ENCODE measurements at regions not wholly inside any gene's neighbourhood (a gene's known extent, or its start where the extent isn't known, plus 50 kb on each side); places are given as distances from the start of the nearest gene placed in this dataset.

- H3K4me3 ChIP-seq (ENCODE audit: low read length), result no peak overlapping the region
- H3K27me3 ChIP-seq (ENCODE audit: control insufficient read depth, insufficient read depth, low read length), result no peaks in the 10 kb centered on the region
- peaks cover 15% of the 10 kb centered on the region for H3K4me1 ChIP-seq (ENCODE audit: control insufficient read depth, low read depth, low read length)
- H3K36me3 ChIP-seq (ENCODE audit: control insufficient read depth, low read depth, low read length), result no peaks in the 10 kb centered on the region
- no peak overlapping the region for H3K27ac ChIP-seq (ENCODE audit: low read length)
- H3K9me3 ChIP-seq (ENCODE audit: control insufficient read depth, low read depth, low read length), result no peaks in the 10 kb centered on the region
- no peak overlapping the region for H3K9ac ChIP-seq (ENCODE audit: low read length)
Measured at GRCh38 chr1:163440090-163440489, 118.3 kb downstream of the NUF2 start.

GRCh38 chr1:163442231-163442879 is 120.6 kb downstream of the NUF2 start:
- Histone ChIP-seq H3K36me3 (ENCODE audit: control insufficient read depth, low read depth, low read length) (no peaks in the 10 kb centered on the region), H3K4me3 (ENCODE audit: low read length) (no peak overlapping the region), H3K4me1 (ENCODE audit: control insufficient read depth, low read depth, low read length) (peaks cover 15% of the 10 kb centered on the region), H3K27ac (ENCODE audit: low read length) (no peak overlapping the region), H3K9ac (ENCODE audit: low read length) (no peak overlapping the region), H3K9me3 (ENCODE audit: control insufficient read depth, low read depth, low read length) (no peaks in the 10 kb centered on the region), H3K27me3 (ENCODE audit: control insufficient read depth, insufficient read depth, low read length) (no peaks in the 10 kb centered on the region)

- Histone ChIP-seq H3K9me3 (ENCODE audit: control insufficient read depth, low read depth, low read length) (no peaks in the 10 kb centered on the region), H3K4me1 (ENCODE audit: control insufficient read depth, low read depth, low read length) (peaks cover 17% of the 10 kb centered on the region), H3K36me3 (ENCODE audit: control insufficient read depth, low read depth, low read length) (no peaks in the 10 kb centered on the region), H3K4me3 (ENCODE audit: low read length) (no peak overlapping the region), H3K9ac (ENCODE audit: low read length) (no peak overlapping the region), H3K27me3 (ENCODE audit: control insufficient read depth, insufficient read depth, low read length) (no peaks in the 10 kb centered on the region), H3K27ac (ENCODE audit: low read length) (no peak overlapping the region)
Measured at GRCh38 chr1:163442895-163443294, 121.1 kb downstream of the NUF2 start.

- Histone ChIP-seq H3K9me3 (ENCODE audit: control insufficient read depth, low read depth, low read length) (no peaks in the 10 kb centered on the region), H3K36me3 (ENCODE audit: control insufficient read depth, low read depth, low read length) (no peaks in the 10 kb centered on the region), H3K4me1 (ENCODE audit: control insufficient read depth, low read depth, low read length) (peaks cover 20% of the 10 kb centered on the region), H3K27me3 (ENCODE audit: control insufficient read depth, insufficient read depth, low read length) (no peaks in the 10 kb centered on the region), H3K4me3 (ENCODE audit: low read length) (no peak overlapping the region), H3K27ac (ENCODE audit: low read length) (no peak overlapping the region), H3K9ac (ENCODE audit: low read length) (no peak overlapping the region)
Measured at GRCh38 chr1:163443863-163444262, 122.1 kb downstream of the NUF2 start.

- no peak overlapping the region for H3K4me3 ChIP-seq (ENCODE audit: low read length)
- no peak overlapping the region for H3K27ac ChIP-seq (ENCODE audit: low read length)
- no peaks in the 10 kb centered on the region for H3K9me3 ChIP-seq (ENCODE audit: control insufficient read depth, low read depth, low read length)
- H3K4me1 ChIP-seq (ENCODE audit: control insufficient read depth, low read depth, low read length), result peaks cover 20% of the 10 kb centered on the region
- no peaks in the 10 kb centered on the region for H3K27me3 ChIP-seq (ENCODE audit: control insufficient read depth, insufficient read depth, low read length)
- no peaks in the 10 kb centered on the region for H3K36me3 ChIP-seq (ENCODE audit: control insufficient read depth, low read depth, low read length)
- no peak overlapping the region for H3K9ac ChIP-seq (ENCODE audit: low read length)
Measured at GRCh38 chr1:163444665-163445064, 122.9 kb downstream of the NUF2 start.

- H3K27me3 ChIP-seq (ENCODE audit: control insufficient read depth, insufficient read depth, low read length), result no peaks in the 10 kb centered on the region
- no peaks in the 10 kb centered on the region for H3K9me3 ChIP-seq (ENCODE audit: control insufficient read depth, low read depth, low read length)
- H3K4me3 ChIP-seq (ENCODE audit: low read length), result no peak overlapping the region
- peaks cover 5% of the 10 kb centered on the region for H3K4me1 ChIP-seq (ENCODE audit: control insufficient read depth, low read depth, low read length)
- no peak overlapping the region for H3K27ac ChIP-seq (ENCODE audit: low read length)
- H3K36me3 ChIP-seq (ENCODE audit: control insufficient read depth, low read depth, low read length), result no peaks in the 10 kb centered on the region
- no peak overlapping the region for H3K9ac ChIP-seq (ENCODE audit: low read length)
Measured at GRCh38 chr1:163450986-163451385, 129.2 kb downstream of the NUF2 start.

- Histone ChIP-seq H3K9me3 (ENCODE audit: control insufficient read depth, low read depth, low read length) (no peaks in the 10 kb centered on the region), H3K27ac (ENCODE audit: low read length) (no peak overlapping the region), H3K4me3 (ENCODE audit: low read length) (no peak overlapping the region), H3K36me3 (ENCODE audit: control insufficient read depth, low read depth, low read length) (no peaks in the 10 kb centered on the region), H3K4me1 (ENCODE audit: control insufficient read depth, low read depth, low read length) (peaks cover 13% of the 10 kb centered on the region), H3K27me3 (ENCODE audit: control insufficient read depth, insufficient read depth, low read length) (no peaks in the 10 kb centered on the region), H3K9ac (ENCODE audit: low read length) (no peak overlapping the region)
Measured at GRCh38 chr1:163459539-163459938, 137.8 kb downstream of the NUF2 start.

DNA sequence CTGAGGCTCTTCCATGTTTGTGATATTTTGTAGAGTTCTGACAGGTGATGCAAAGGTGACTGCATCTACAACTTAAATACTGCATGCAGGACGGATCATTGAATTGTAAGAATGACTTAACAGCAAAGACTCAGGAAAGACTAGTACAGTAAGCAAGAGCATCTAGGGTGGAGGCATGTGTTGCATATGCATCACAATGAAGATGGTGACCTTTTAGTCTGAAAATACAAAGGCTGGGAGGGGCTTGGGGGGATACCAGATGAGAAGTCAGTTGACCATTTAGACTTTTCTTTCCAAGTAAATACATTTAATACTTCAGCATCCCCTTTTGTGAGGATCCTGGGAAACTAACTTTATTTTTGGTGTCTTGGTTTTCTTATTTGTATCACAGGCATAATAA is 145.5 kb downstream of the NUF2 start:
- H3K4me3 ChIP-seq (ENCODE audit: low read length), result no peak overlapping the region

GRCh38 chr1:163471779-163472650 is 150.3 kb downstream of the NUF2 start:
- Histone ChIP-seq H3K9me3 (ENCODE audit: control insufficient read depth, low read depth, low read length) (no peaks in the 10 kb centered on the region), H3K4me3 (ENCODE audit: low read length) (no peak overlapping the region), H3K9ac (ENCODE audit: low read length) (no peak overlapping the region), H3K27me3 (ENCODE audit: control insufficient read depth, insufficient read depth, low read length) (no peaks in the 10 kb centered on the region), H3K27ac (ENCODE audit: low read length) (no peak overlapping the region), H3K36me3 (ENCODE audit: control insufficient read depth, low read depth, low read length) (no peaks in the 10 kb centered on the region), H3K4me1 (ENCODE audit: control insufficient read depth, low read depth, low read length) (peaks cover 7% of the 10 kb centered on the region)

More for the DNA sequence above, 145.5 kb downstream of the NUF2 start:
- Histone ChIP-seq H3K4me1 (ENCODE audit: control insufficient read depth, low read depth, low read length) (peaks cover 9% of the 10 kb centered on the region), H3K36me3 (ENCODE audit: control insufficient read depth, low read depth, low read length) (no peaks in the 10 kb centered on the region), H3K9me3 (ENCODE audit: control insufficient read depth, low read depth, low read length) (no peaks in the 10 kb centered on the region), H3K27me3 (ENCODE audit: control insufficient read depth, insufficient read depth, low read length) (no peaks in the 10 kb centered on the region), H3K27ac (ENCODE audit: low read length) (no peak overlapping the region), H3K9ac (ENCODE audit: low read length) (no peak overlapping the region)

GRCh38 chr1:163472651-163473248 is 151.0 kb downstream of the NUF2 start:
- no peak overlapping the region for H3K9ac ChIP-seq (ENCODE audit: low read length)
- H3K4me1 ChIP-seq (ENCODE audit: control insufficient read depth, low read depth, low read length), result no peaks in the 10 kb centered on the region
- no peak overlapping the region for H3K27ac ChIP-seq (ENCODE audit: low read length)
- no peak overlapping the region for H3K4me3 ChIP-seq (ENCODE audit: low read length)
- no peaks in the 10 kb centered on the region for H3K36me3 ChIP-seq (ENCODE audit: control insufficient read depth, low read depth, low read length)
- H3K9me3 ChIP-seq (ENCODE audit: control insufficient read depth, low read depth, low read length), result no peaks in the 10 kb centered on the region
- H3K27me3 ChIP-seq (ENCODE audit: control insufficient read depth, insufficient read depth, low read length), result no peaks in the 10 kb centered on the region

- Histone ChIP-seq H3K27me3 (ENCODE audit: control insufficient read depth, insufficient read depth, low read length) (no peaks in the 10 kb centered on the region), H3K4me3 (ENCODE audit: low read length) (no peak overlapping the region), H3K9me3 (ENCODE audit: control insufficient read depth, low read depth, low read length) (peaks cover 4% of the 10 kb centered on the region), H3K4me1 (ENCODE audit: control insufficient read depth, low read depth, low read length) (no peaks in the 10 kb centered on the region), H3K9ac (ENCODE audit: low read length) (no peak overlapping the region), H3K27ac (ENCODE audit: low read length) (no peak overlapping the region), H3K36me3 (ENCODE audit: control insufficient read depth, low read depth, low read length) (no peaks in the 10 kb centered on the region)
Measured at GRCh38 chr1:163477276-163477830, 155.6 kb downstream of the NUF2 start.

All from iPS-18a (cell line).